ACHN (cell line): ENCODE measurements at regions not wholly inside any gene's neighbourhood (a gene's known extent, or its start where the extent isn't known, plus 50 kb on each side); places are given as distances from the start of the nearest gene placed in this dataset.
"Not testable (repeated sequence)": the region's sequence is repeated elsewhere in the genome, so short reads cannot be mapped to it uniquely, and the experiment has no call there.

Experiments
- DNase-seq: peaks from one replicate; pipeline ENCODE4 v3.0.0-alpha.2; 2015
- in situ Hi-C: cut with HindIII; loops from 2 replicates; pipeline ENCODE4 v1.10.0; 2017; ENCODE audit warnings: low sequenced_read_pairs, low pct_ligation_motif_present, low pct_unique_long_range_greater_than_20kb

GRCh38 chr2:41267929-41268659 lies 779.7 kb upstream of the PKDCC start:
- no peak for DNase-seq
- in situ Hi-C loops: no loop called here

DNA sequence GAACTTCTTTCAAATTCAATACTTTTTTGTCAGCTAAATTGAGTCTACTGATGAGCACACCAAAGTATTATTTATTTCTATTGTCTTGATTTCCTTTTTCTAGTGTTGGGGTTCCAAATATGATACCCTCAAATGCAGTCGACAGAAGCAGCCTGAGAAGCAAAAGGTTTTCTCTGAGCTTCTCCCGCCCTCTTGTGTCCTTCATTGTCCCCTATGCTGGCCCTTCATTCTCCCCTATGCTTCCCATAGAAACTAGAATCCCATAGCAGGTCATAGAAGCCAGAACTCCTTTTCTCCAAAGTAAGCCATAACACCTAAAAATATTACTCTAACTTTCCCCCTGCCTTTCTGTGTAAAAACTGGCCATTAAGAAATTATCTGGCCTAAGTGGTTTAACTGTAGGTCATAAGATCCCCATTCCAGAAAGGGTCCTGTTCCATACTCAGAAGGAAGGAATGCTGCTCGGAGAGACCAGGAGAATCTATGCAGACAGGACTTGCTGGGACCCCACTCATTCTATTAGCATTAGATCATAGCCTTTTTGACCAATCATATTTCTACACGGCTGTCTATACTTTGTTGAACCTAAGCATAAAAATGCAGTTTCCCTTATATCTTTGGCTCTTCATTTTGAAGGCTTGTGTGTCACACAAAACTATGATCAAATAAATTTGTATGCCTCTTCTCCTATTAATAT lies 764.6 kb upstream of the PKDCC start:
- in situ Hi-C loops: no loop called here
- DNase-seq: no peak

- in situ Hi-C loops: no loop called here
- no peak for DNase-seq
Observed at GRCh38 chr2:41293491-41293890, 754.3 kb upstream of the PKDCC start.

DNA sequence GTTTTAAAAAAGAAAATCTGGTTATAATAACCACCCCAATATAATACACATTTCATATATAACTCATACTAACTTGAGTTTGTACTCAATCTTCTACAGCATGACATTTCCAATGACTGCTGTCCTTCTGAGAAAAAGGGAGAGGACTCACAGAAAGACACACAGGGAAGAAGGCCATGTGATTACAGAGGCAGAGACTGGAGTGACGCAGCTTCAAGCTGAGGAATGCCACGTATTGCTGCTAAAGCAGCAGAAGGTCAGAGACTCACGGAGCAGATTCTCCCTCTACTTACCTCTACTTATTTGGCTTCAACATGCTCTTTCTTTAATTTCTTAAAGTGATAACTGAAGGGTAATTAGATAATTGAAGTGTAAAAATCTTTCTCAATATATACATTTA lies 753.5 kb upstream of the PKDCC start:
- no peak for DNase-seq
- in situ Hi-C loops: no loop called here

GRCh38 chr2:41313082-41313481 lies 734.7 kb upstream of the PKDCC start:
- no peak for DNase-seq
- in situ Hi-C loops: no loop called here

DNA sequence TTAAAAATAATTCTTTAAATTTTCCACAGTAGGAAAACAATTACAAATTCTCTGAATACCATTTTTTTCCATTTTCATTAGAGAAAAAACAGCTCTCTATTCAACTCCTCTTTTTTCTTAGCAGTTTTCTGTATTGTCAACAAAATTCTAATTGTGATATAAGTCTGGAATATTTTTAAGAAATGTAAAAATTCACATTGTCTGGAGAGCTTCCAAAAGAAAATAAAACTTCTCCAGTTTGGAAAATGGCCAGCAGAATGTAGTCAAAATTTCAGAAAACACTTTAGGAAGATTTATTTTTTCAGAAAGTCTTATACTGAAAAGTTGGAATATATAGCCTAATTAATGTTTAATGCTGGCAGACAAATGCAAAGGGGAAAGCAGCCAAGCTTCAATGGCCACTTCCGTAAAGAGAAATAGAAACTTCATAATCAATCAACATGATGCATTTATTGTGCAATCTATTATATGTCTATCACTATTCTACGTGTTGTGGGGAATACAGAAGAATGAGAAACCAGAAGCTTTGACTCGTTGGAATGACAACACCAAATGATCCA lies 733.2 kb upstream of the PKDCC start:
- DNase-seq: no peak
- in situ Hi-C loops: no loop called here

GRCh38 chr2:41319437-41319836 lies 728.4 kb upstream of the PKDCC start:
- no peak for DNase-seq
- in situ Hi-C loops: no loop called here

GRCh38 chr2:41320491-41320890 lies 727.3 kb upstream of the PKDCC start:
- DNase-seq: no peak
- in situ Hi-C loops: no loop called here

- DNase-seq: no peak
- in situ Hi-C loops: no loop called here
Observed at GRCh38 chr2:41321351-41321750, 726.5 kb upstream of the PKDCC start.

DNA sequence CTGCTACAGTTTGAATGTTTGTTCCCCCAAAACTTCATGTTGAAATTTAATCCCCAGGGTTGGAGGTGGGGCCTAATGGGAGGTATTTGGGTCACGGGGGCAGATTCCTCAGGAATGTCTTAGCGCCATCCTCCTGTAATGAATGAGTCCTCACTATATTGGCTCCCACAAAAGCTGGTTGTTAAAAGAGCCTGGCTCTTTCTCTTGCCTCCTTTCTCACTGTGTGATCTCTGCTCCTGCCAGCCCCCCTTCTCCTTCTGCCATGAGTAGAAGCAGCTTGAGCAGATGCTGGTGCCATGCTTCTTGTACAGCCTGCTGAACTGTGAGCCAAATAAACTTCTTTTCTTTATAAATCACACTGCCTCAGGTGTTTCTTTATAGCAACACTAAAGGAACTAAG lies 721.0 kb upstream of the PKDCC start:
- DNase-seq: no peak
- in situ Hi-C loops: no loop called here

GRCh38 chr2:41329040-41329439 lies 718.8 kb upstream of the PKDCC start:
- no peak for DNase-seq
- in situ Hi-C loops: no loop called here

GRCh38 chr2:41334159-41334558 lies 713.7 kb upstream of the PKDCC start:
- in situ Hi-C loops: no loop called here
- DNase-seq: no peak

DNA sequence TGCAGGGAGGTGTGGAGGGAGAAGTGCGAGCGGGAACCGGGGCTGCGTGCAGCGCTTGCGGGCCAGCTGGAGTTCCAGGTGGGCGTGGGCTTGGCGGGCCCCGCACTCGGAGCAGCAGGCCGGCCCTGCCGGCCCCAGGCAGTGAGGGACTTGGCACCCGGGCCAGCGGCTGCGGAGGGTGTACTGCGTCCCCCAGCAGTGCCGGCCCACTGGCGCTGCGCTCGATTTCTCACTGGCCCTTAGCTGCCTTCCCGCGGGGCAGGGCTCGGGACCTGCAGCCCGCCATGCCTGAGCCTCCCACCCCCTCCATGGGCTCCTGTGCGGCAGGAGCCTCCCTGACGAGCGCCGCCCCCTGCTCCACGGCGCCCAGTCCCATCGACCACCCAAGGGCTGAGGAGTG lies 712.2 kb upstream of the PKDCC start:
- in situ Hi-C loops, DNase-seq: not testable (repeated sequence)

GRCh38 chr2:41337956-41338355 lies 709.9 kb upstream of the PKDCC start:
- in situ Hi-C loops: no loop called here

DNA sequence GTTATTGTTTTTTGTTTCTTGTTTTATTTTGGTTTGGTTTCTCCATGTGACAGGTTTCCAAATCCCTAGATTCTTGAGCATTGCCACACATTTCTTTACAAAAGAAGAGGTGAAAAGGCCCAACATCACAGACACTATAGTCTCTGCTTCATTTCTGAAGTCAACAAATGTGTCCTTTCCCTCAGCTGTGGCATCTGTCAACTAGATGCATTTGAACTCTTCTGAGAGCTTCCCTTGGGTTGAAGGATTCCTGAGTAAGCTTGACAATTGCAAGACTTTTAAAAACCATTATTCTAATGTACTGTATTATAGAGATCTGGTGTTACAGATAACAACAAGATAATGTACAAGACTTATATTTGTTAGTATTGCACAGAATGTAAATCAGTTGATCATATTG lies 703.3 kb upstream of the PKDCC start:
- in situ Hi-C loops: no loop called here
- no peak for DNase-seq

More at GRCh38 chr2:41337956-41338355, 709.9 kb upstream of the PKDCC start:
- DNase-seq: no peak

DNA sequence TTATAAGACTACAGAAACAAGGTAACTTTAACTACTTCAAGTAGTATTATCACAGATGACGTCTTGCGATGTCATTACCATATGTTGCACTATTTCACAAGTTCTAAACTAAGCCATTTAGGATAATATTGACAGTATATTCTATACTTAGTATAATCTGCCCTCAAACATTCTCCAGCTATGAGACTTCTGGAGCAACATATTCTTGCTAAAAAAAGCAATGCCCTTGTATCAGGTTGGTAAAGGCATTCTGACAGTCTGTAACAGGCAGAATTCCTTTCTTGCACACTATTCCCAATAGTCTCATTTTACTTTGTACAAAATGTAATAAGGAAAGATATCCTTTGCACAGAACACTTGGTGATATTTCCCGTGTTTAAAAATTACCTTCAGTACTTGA lies 694.8 kb upstream of the PKDCC start:
- no peak for DNase-seq
- in situ Hi-C loops: no loop called here

DNA sequence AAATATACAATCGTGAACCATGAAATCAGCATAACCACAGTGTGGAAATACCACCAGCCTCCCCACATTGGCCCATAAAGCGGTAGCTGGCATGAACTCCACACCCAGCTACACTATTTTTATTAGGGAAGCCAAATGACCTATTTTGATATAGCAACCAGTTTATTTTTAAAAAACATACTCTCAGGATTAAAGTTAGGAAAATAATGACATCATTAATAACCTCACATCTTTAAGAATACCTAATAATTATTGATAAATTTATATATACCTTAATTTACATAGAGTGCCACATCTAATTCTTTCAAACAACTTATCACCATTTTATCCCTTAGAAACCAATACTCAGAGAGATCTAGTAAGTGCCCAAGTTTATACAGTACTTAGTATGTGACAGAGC lies 692.0 kb upstream of the PKDCC start:
- DNase-seq: no peak
- in situ Hi-C loops: no loop called here

- no peak for DNase-seq
- in situ Hi-C loops: no loop called here
Observed at GRCh38 chr2:41364842-41365241, 683.0 kb upstream of the PKDCC start.

DNA sequence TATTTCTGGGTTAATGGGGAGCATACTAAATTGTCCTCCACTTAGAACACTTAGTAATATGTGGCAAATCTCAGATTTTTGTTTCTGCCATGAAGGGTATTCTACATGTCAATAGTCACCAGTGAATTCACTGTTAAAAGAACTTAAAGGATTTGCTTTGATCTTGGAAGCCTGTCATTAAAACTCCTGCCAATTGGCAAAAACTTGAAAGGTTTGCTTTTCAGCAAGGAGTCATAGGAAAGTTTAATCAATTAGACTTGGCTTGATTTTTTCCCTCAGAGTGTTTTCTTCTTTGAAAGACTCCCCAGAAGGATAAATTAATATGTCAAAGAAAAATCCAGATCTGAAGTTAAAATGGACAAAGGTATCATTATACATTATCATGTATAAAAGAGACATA lies 671.9 kb upstream of the PKDCC start:
- DNase-seq: no peak
- in situ Hi-C loops: no loop called here

DNA sequence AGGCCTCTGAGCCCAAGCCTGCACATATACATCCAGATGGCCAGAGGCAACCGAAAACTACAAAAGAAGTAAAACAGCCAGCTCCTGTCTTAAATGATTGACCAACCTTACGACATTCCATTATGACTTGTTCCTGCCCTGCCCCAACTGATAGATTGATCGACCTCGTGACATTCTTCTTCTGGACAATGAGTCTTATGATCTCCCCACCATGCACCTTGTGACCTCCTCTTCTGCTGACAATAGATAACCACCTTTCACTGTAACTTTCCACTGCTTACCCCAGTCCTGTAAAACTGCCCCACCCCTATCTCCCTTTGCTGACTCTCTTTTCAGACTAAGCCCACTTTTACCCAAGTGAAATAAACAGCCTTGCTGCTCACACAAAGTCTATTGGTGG lies 670.0 kb upstream of the PKDCC start:
- DNase-seq: no peak
- in situ Hi-C loops: no loop called here
